ENCODE measurements at regions not wholly inside any gene's neighbourhood (a gene's known extent, or its start where the extent isn't known, plus 50 kb on each side); places are given as distances from the start of the nearest gene placed in this dataset.
"Not testable (repeated sequence)": the region's sequence is repeated elsewhere in the genome, so short reads cannot be mapped to it uniquely, and the experiment has no call there.

GRCh38 chr19:56973713-56974555 is 133.4 kb upstream of the PEG3 start:
- ATAC-seq (no peak), DNase-seq (no peak)
- Mint-ChIP-seq H3K36me3 (ENCODE audit: low read depth) (peaks cover 6% of the 10 kb centered on the region), H3K4me3 (no peak overlapping the region), H3K27me3 (no peaks in the 10 kb centered on the region), H3K27ac (no peak overlapping the region), H3K4me1 (no peaks in the 10 kb centered on the region), H3K9me3 (ENCODE audit: low read depth) (peaks cover 31% of the 10 kb centered on the region)
- CTCF ChIA-PET, result no interaction called here
- POLR2A ChIA-PET, result no interaction called here
- intact Hi-C loops (cut with DNase I, micrococcal nuclease), result no loop called here

- ChIA-PET POLR2A (no interaction called here), CTCF (no interaction called here)
- intact Hi-C loops (cut with DNase I, micrococcal nuclease), result no loop called here
- ATAC-seq (no peak), DNase-seq (no peak)
- Mint-ChIP-seq H3K27me3 (no peaks in the 10 kb centered on the region), H3K9me3 (ENCODE audit: low read depth) (peaks cover 33% of the 10 kb centered on the region), H3K36me3 (ENCODE audit: low read depth) (peaks cover 6% of the 10 kb centered on the region), H3K4me3 (no peak overlapping the region), H3K27ac (no peak overlapping the region), H3K4me1 (no peaks in the 10 kb centered on the region)
Measured at GRCh38 chr19:56974556-56975207, 134.2 kb upstream of the PEG3 start.

GRCh38 chr19:56976300-56976699 is 135.8 kb upstream of the PEG3 start:
- H3K27ac Mint-ChIP-seq, result no peak overlapping the region
- peaks cover 39% of the 10 kb centered on the region for H3K9me3 Mint-ChIP-seq (ENCODE audit: low read depth)
- intact Hi-C loops (cut with DNase I, micrococcal nuclease), result no loop called here
- ATAC-seq, result no peak
- no peaks in the 10 kb centered on the region for H3K27me3 Mint-ChIP-seq
- no peak for DNase-seq
- ChIA-PET CTCF (no interaction called here), POLR2A (no interaction called here)
- H3K36me3 Mint-ChIP-seq (ENCODE audit: low read depth), result peaks cover 6% of the 10 kb centered on the region
- H3K4me3 Mint-ChIP-seq, result no peak overlapping the region
- no peaks in the 10 kb centered on the region for H3K4me1 Mint-ChIP-seq

GRCh38 chr19:56976995-56977906 is 136.7 kb upstream of the PEG3 start:
- H3K4me1 Mint-ChIP-seq, result no peaks in the 10 kb centered on the region
- intact Hi-C loops (cut with DNase I, micrococcal nuclease), result no loop called here

GRCh38 chr19:56978023-56978565 is 137.6 kb upstream of the PEG3 start:
- no peak for DNase-seq
- H3K36me3 Mint-ChIP-seq (ENCODE audit: low read depth), result peaks cover 7% of the 10 kb centered on the region
- H3K27me3 Mint-ChIP-seq, result no peaks in the 10 kb centered on the region
- ChIA-PET POLR2A (no interaction called here), CTCF (no interaction called here)
- peaks cover 41% of the 10 kb centered on the region for H3K9me3 Mint-ChIP-seq (ENCODE audit: low read depth)
- ATAC-seq, result no peak
- intact Hi-C loops (cut with DNase I, micrococcal nuclease), result no loop called here
- no peak overlapping the region for H3K4me3 Mint-ChIP-seq
- no peaks in the 10 kb centered on the region for H3K4me1 Mint-ChIP-seq
- H3K27ac Mint-ChIP-seq, result no peak overlapping the region

More at GRCh38 chr19:56976995-56977906, 136.7 kb upstream of the PEG3 start:
- Mint-ChIP-seq H3K9me3 (ENCODE audit: low read depth) (peaks cover 43% of the 10 kb centered on the region), H3K36me3 (ENCODE audit: low read depth) (peaks cover 7% of the 10 kb centered on the region), H3K27ac (no peak overlapping the region), H3K27me3 (no peaks in the 10 kb centered on the region), H3K4me3 (no peak overlapping the region)
- ATAC-seq, result no peak
- ChIA-PET POLR2A (no interaction called here), CTCF (no interaction called here)
- no peak for DNase-seq

- ATAC-seq; H3K36me3 Mint-ChIP-seq (ENCODE audit: low read depth); DNase-seq; CTCF ChIA-PET; H3K4me1 Mint-ChIP-seq; H3K27ac Mint-ChIP-seq; POLR2A ChIA-PET; intact Hi-C loops (cut with DNase I, micrococcal nuclease); H3K4me3 Mint-ChIP-seq; H3K27me3 Mint-ChIP-seq: not testable (repeated sequence)
- peaks cover 39% of the 10 kb centered on the region for H3K9me3 Mint-ChIP-seq (ENCODE audit: low read depth)
Measured at GRCh38 chr19:56980326-56980725, 139.5 kb upstream of the USP29 start.

GRCh38 chr19:56980906-56981305 is 138.9 kb upstream of the USP29 start:
- POLR2A ChIA-PET, result no interaction called here
- Mint-ChIP-seq H3K36me3 (ENCODE audit: low read depth) (peaks cover 10% of the 10 kb centered on the region), H3K27me3 (no peaks in the 10 kb centered on the region), H3K9me3 (ENCODE audit: low read depth) (peaks cover 43% of the 10 kb centered on the region), H3K4me3 (no peak overlapping the region), H3K4me1 (no peaks in the 10 kb centered on the region), H3K27ac (no peak overlapping the region)
- CTCF ChIA-PET, result interaction anchor here (0.6 kb wide), 1 partner anchor 708 kb away, joined by 3 read pairs; no protein-coding TSS in a partner anchor
- ATAC-seq, result no peak
- DNase-seq, result no peak
- intact Hi-C loops (cut with DNase I, micrococcal nuclease), result no loop called here

GRCh38 chr19:56981440-56981839 is 138.3 kb upstream of the USP29 start:
- peaks cover 42% of the 10 kb centered on the region for H3K9me3 Mint-ChIP-seq (ENCODE audit: low read depth)
- POLR2A ChIA-PET; H3K36me3 Mint-ChIP-seq (ENCODE audit: low read depth); H3K27me3 Mint-ChIP-seq; DNase-seq; H3K27ac Mint-ChIP-seq; H3K4me1 Mint-ChIP-seq; ATAC-seq; CTCF ChIA-PET; intact Hi-C loops (cut with DNase I, micrococcal nuclease); H3K4me3 Mint-ChIP-seq: not testable (repeated sequence)

- Mint-ChIP-seq H3K9me3 (ENCODE audit: low read depth) (peaks cover 39% of the 10 kb centered on the region), H3K36me3 (ENCODE audit: low read depth) (peaks cover 4% of the 10 kb centered on the region), H3K27me3 (no peaks in the 10 kb centered on the region), H3K4me3 (no peak overlapping the region), H3K4me1 (no peaks in the 10 kb centered on the region), H3K27ac (no peak overlapping the region)
- DNase-seq (no peak), ATAC-seq (no peak)
- intact Hi-C loops (cut with DNase I, micrococcal nuclease), result no loop called here
- ChIA-PET POLR2A (no interaction called here), CTCF (no interaction called here)
Measured at GRCh38 chr19:56983171-56983570, 136.6 kb upstream of the USP29 start.

- peaks cover 7% of the 10 kb centered on the region for H3K36me3 Mint-ChIP-seq (ENCODE audit: low read depth)
- no peak overlapping the region for H3K4me3 Mint-ChIP-seq
- H3K4me1 Mint-ChIP-seq, result no peaks in the 10 kb centered on the region
- intact Hi-C loops (cut with DNase I, micrococcal nuclease), result no loop called here
- no peak overlapping the region for H3K27ac Mint-ChIP-seq
- peaks cover 39% of the 10 kb centered on the region for H3K9me3 Mint-ChIP-seq (ENCODE audit: low read depth)
- ATAC-seq, result no peak
- ChIA-PET CTCF (no interaction called here), POLR2A (no interaction called here)
- DNase-seq, result no peak
- no peaks in the 10 kb centered on the region for H3K27me3 Mint-ChIP-seq
Measured at GRCh38 chr19:56983804-56984203, 136.0 kb upstream of the USP29 start.

GRCh38 chr19:56986386-56986785 is 133.4 kb upstream of the USP29 start:
- CTCF ChIA-PET, result interaction anchor here (1.1 kb wide), 1 partner anchor 36 kb away, joined by 3 read pairs; no protein-coding TSS in a partner anchor
- H3K27me3 Mint-ChIP-seq, result no peaks in the 10 kb centered on the region
- no peak overlapping the region for H3K27ac Mint-ChIP-seq
- peaks cover 7% of the 10 kb centered on the region for H3K36me3 Mint-ChIP-seq (ENCODE audit: low read depth)
- no peak for ATAC-seq
- H3K9me3 Mint-ChIP-seq (ENCODE audit: low read depth), result peaks cover 46% of the 10 kb centered on the region
- DNase-seq, result no peak
- POLR2A ChIA-PET, result no interaction called here
- no peaks in the 10 kb centered on the region for H3K4me1 Mint-ChIP-seq
- no peak overlapping the region for H3K4me3 Mint-ChIP-seq
- intact Hi-C loops (cut with DNase I, micrococcal nuclease), result no loop called here
